HCT116 (cell line): ENCODE measurements at regions not wholly inside any gene's neighbourhood (a gene's known extent, or its start where the extent isn't known, plus 50 kb on each side); places are given as distances from the start of the nearest gene placed in this dataset.

Source experiments
- ATAC-seq: fragments of 200-7000 bp; cut with Tn5 transposase; 2 replicates; pipeline ENCODE4 v1.9.1; 2020; ENCODE audit warnings: mild to moderate bottlenecking, moderate library complexity
- BruUV-seq: library from RNA; stranded (reverse); fragments of 400-500 nt; replicated peaks from 2 replicates; lab custom pipeline; 2021; lab: Mats Ljungman, UMichigan
- CTCF ChIA-PET: fragments of 300-600 bp; sonication (Branson Sonifier 250); formaldehyde crosslinking; loops from one replicate; lab custom pipeline; 2021; ENCODE audit warnings: antibody characterized with exemption; lab: Charles Lee
- POLR2A ChIA-PET: fragments of 300-600, 350-600 bp; sonication (Branson Sonifier 250); formaldehyde crosslinking; loops from one replicate; lab custom pipeline; 2021; ENCODE audit warnings: antibody characterized with exemption; lab: Charles Lee
- RAD21 ChIA-PET, 2 experiments: fragments of 300-600 bp; sonication (Branson Sonifier 250); formaldehyde crosslinking; loops; one replicate each; lab custom pipeline; 2023; ENCODE audit warnings: low total read pairs in 2 of 2; ENCODE audit not compliant: uncharacterized antibody in 2 of 2, unreplicated experiment in 2 of 2, low non-redundant PET in 1 of 2; lab: Charles Lee
- DNase-seq: peaks from one replicate; pipeline ENCODE4 v3.0.0-alpha.2; 2010; ENCODE audit warnings: low read depth, low spot score
- H2AFZ ChIP-seq: fragments of 200-600 bp; shearing (Covaris generic), sonication (generic); 2 replicates; pipeline ENCODE4 v1.6.1; 2017; ENCODE audit warnings: low read depth, mixed run types, mixed read lengths, antibody characterized with exemption, low read length; ENCODE audit not compliant: poor library complexity, severe bottlenecking
- H3K27ac ChIP-seq: 2 replicates; pipeline ENCODE4 v1.5.1; 2012; ENCODE audit warnings: low read depth, low read length
- H3K27me3 ChIP-seq: fragments of 200-600 bp; sonication (generic); 2 replicates; pipeline ENCODE4 v1.6.1; 2016; ENCODE audit warnings: mixed run types, low read length, mixed read lengths; ENCODE audit not compliant: insufficient read depth
- H3K36me3 ChIP-seq, 2 experiments: fragments of 200-500 bp in 1 of 2; fragments of 200-600 bp in 1 of 2; sonication (Bioruptor generic) in 1 of 2; sonication (generic) in 1 of 2; 2 replicates each; pipeline versions ENCODE4 v1.5.1 to v1.6.1; 2014 to 2016; ENCODE audit warnings: low read length in 2 of 2, inconsistent platforms in 1 of 2, mixed read lengths in 1 of 2, mixed run types in 1 of 2; ENCODE audit not compliant: insufficient read depth in 2 of 2, control insufficient read depth in 1 of 2
- H3K4me1 ChIP-seq, 2 experiments: fragments of 200-600 bp in 1 of 2; sonication (generic) in 1 of 2; 2 replicates each; pipeline versions ENCODE4 v1.5.1 to v1.6.1; 2012 to 2017; ENCODE audit warnings: low read length in 2 of 2, inconsistent platforms in 1 of 2, mild to moderate bottlenecking in 1 of 2, mixed read lengths in 1 of 2, mixed run types in 1 of 2, moderate library complexity in 1 of 2; ENCODE audit not compliant: insufficient read depth in 2 of 2, control insufficient read depth in 1 of 2
- H3K4me2 ChIP-seq: fragments of 200-600 bp; sonication (generic); 2 replicates; pipeline ENCODE4 v1.6.1; 2017; ENCODE audit warnings: mixed run types, low read length, mixed read lengths
- H3K4me3 ChIP-seq, 2 experiments: fragments of 200-600 bp in 1 of 2; sonication (generic) in 1 of 2; replicated peaks in 1 of 2; 2 replicates each; pipeline ENCODE4 v1.5.1; 2011 to 2016; ENCODE audit warnings: low read length in 2 of 2, control low read depth in 1 of 2, low read depth in 1 of 2, mild to moderate bottlenecking in 1 of 2, mixed read lengths in 1 of 2, mixed run types in 1 of 2
- H3K79me2 ChIP-seq: fragments of 200-600 bp; sonication (generic); 2 replicates; pipeline ENCODE4 v1.6.1; 2017; ENCODE audit warnings: mild to moderate bottlenecking, mixed run types, low read length, moderate library complexity, mixed read lengths; ENCODE audit not compliant: insufficient read depth
- H3K9ac ChIP-seq: fragments of 200-600 bp; sonication (generic); 2 replicates; pipeline ENCODE4 v1.6.1; 2016; ENCODE audit warnings: low read length, mixed read lengths
- H3K9me2 ChIP-seq: fragments of 200-600 bp; sonication (generic), shearing (Covaris generic); 2 replicates; pipeline ENCODE4 v1.6.1; 2017; ENCODE audit warnings: mixed run types, mild to moderate bottlenecking, moderate library complexity; ENCODE audit not compliant: insufficient read depth
- H3K9me3 ChIP-seq, 2 experiments: fragments of 200-500 bp in 1 of 2; fragments of 200-600 bp in 1 of 2; sonication (Bioruptor generic) in 1 of 2; sonication (generic) in 1 of 2; 2 replicates each; pipeline ENCODE4 v1.6.1; 2014 to 2017; ENCODE audit warnings: low read length in 2 of 2, mixed read lengths in 2 of 2, inconsistent platforms in 1 of 2, low read depth in 1 of 2, mild to moderate bottlenecking in 1 of 2, mixed run types in 1 of 2, moderate library complexity in 1 of 2; ENCODE audit not compliant: control insufficient read depth in 1 of 2, insufficient read depth in 1 of 2
- H4K20me1 ChIP-seq: fragments of 200-600 bp; sonication (generic), shearing (Covaris generic); 2 replicates; pipeline ENCODE4 v1.6.1; 2017; ENCODE audit warnings: mixed run types, mild to moderate bottlenecking, moderate library complexity; ENCODE audit not compliant: insufficient read depth
- CEBPB ChIP-seq: IDR thresholded peaks from 2 replicates; pipeline ENCODE4 v1.6.1; 2012; ENCODE audit warnings: low read depth
- ELF1 ChIP-seq: IDR thresholded peaks from 2 replicates; pipeline ENCODE4 v1.6.1; 2012; ENCODE audit warnings: low read depth, borderline replicate concordance
- EZH2phosphoT487 ChIP-seq: fragments of 200-600 bp; IDR thresholded peaks from 2 replicates; pipeline ENCODE4 v1.6.1; 2018; ENCODE audit warnings: antibody characterized with exemption, borderline replicate concordance
- JUND ChIP-seq: IDR thresholded peaks from 2 replicates; pipeline ENCODE4 v1.6.1; 2012
- MAX ChIP-seq: IDR thresholded peaks from 2 replicates; pipeline ENCODE4 v1.6.1; 2012
- POLR2AphosphoS5 ChIP-seq: IDR thresholded peaks from 2 replicates; pipeline ENCODE4 v1.6.1; 2011; ENCODE audit warnings: mild to moderate bottlenecking, low read depth, low read length, moderate library complexity
- SP1 ChIP-seq: IDR thresholded peaks from 2 replicates; pipeline ENCODE4 v1.6.1; 2012; ENCODE audit warnings: low read depth
- YY1 ChIP-seq: IDR thresholded peaks from 2 replicates; pipeline ENCODE4 v1.6.1; 2011; ENCODE audit warnings: low read length, low read depth, moderate library complexity, mild to moderate bottlenecking; ENCODE audit not compliant: insufficient replicate concordance; ENCODE audit errors: extremely low read depth
- ZBTB33 ChIP-seq: IDR thresholded peaks from 2 replicates; pipeline ENCODE4 v1.6.1; 2011; ENCODE audit warnings: mild to moderate bottlenecking, low read length, moderate library complexity; ENCODE audit not compliant: insufficient replicate concordance; ENCODE audit errors: extremely low read depth
- ZNF274 ChIP-seq: fragments of 200-500 bp; sonication (Bioruptor generic); IDR thresholded peaks from 2 replicates; pipeline ENCODE4 v1.6.1; 2014; ENCODE audit warnings: mild to moderate bottlenecking, low read depth, low read length, inconsistent platforms
- intact Hi-C: fragments of 100-400 bp; cut with micrococcal nuclease; formaldehyde crosslinking; loops from 2 replicates; pipeline ENCODE4 v1.10.0; 2022

- DNase-seq = no peak
- CTCF ChIA-PET = no interaction called here
These were observed 351.7 kb downstream of the FAT3 start for GRCh38 chr11:92576315-92576714.

More at GRCh38 chr11:92576315-92576714, 351.7 kb downstream of the FAT3 start:
- H3K4me1 ChIP-seq = no peaks in the 10 kb centered on the region
- no peak for TF ChIP-seq YY1
- no peak for TF ChIP-seq ELF1
- no peak for TF ChIP-seq EZH2phosphoT487
- TF ChIP-seq JUND = no peak
- no peak for TF ChIP-seq ZBTB33
- TF ChIP-seq MAX = no peak
- TF ChIP-seq ZNF274 = no peak
- TF ChIP-seq CEBPB = no peak
- TF ChIP-seq POLR2AphosphoS5 = no peak
- no peak for TF ChIP-seq SP1
- TF ChIP-seq, all 23 proteins: peak for 0
- Histone ChIP-seq H3K9me3 (peaks cover 0 to 3% of the 10 kb centered on the region in 2 experiments; a peak in 2 of 4 replicates), H3K36me3 (no peaks in the 10 kb centered on the region), H3K27ac (no peak overlapping the region), H4K20me1 (no peaks in the 10 kb centered on the region), H3K79me2 (no peaks in the 10 kb centered on the region), H2AFZ (no peak overlapping the region), H3K4me2 (no peak overlapping the region), H3K9me2 (no peaks in the 10 kb centered on the region), H3K27me3 (no peaks in the 10 kb centered on the region), H3K4me3 (no peak overlapping the region), H3K9ac (no peak overlapping the region)
- ChIA-PET RAD21 (no interaction called here), POLR2A (no interaction called here)
- no peak for ATAC-seq
- intact Hi-C loops = no loop called here
- no TSS peak for BruUV-seq
